ENCODE measurements at regions not wholly inside any gene's neighbourhood (a gene's known extent, or its start where the extent isn't known, plus 50 kb on each side); places are given as distances from the start of the nearest gene placed in this dataset.
"Not testable (repeated sequence)": the region's sequence is repeated elsewhere in the genome, so short reads cannot be mapped to it uniquely, and the experiment has no call there.

DNA sequence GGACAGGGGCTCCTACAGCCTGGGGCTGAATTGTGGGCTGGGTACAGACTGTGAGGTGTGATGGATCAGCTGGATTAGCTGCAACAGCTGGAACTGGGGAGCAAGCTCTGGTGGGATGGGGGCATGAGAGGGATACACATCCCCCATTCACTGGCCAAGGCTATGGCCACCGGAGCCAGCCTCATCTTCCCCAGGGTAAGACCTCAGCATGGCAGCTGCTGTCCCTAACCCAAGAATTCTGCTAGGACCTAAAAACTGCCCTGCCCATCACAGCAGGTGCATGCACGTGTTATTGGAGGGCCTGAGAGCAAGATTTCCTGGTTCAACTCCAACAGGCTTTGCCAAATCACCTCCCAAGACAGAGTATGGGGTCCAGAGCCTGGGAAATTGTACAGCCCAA lies 258.6 kb upstream of the AGTR2 start:
- DNase-seq, result no peak

- DNase-seq, result no peak
These were observed 258.1 kb upstream of the AGTR2 start for GRCh38 chrX:115912372-115912897.

DNA sequence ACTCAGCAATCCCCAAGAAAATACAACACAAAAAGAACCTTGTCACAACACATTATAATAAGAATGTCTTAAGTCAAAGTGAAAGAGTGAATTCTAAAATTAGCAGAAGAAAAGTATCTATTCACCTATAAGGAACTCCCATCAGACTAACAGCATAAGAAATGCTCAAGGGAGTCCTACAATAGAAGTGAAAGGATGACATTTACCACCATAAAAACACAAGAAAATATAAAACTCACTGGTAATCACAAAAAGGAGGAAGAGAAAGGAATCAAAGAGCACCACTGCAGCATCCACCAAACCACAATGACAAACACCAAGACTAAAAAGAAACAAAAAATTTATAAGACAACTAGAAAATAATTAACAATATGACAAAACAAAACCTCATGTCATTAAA lies 257.0 kb upstream of the AGTR2 start:
- no peak for DNase-seq

DNA sequence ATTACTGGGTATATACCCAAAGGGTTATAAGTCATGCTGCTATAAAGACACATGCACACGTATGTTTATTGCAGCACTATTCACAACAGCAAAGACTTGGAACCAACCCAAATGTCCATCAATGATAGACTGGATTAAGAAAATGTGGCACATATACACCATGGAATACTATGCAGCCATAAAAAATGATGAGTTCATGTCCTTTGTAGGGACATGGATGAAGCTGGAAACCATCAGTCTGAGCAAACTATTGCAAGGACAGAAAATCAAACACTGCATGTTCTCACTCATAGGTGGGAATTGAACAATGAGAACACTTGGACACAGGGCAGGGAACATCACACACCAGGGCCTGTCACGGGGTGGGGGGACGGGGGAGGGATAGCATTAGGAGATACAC lies 254.9 kb upstream of the AGTR2 start:
- DNase-seq, result not testable (repeated sequence)

DNA sequence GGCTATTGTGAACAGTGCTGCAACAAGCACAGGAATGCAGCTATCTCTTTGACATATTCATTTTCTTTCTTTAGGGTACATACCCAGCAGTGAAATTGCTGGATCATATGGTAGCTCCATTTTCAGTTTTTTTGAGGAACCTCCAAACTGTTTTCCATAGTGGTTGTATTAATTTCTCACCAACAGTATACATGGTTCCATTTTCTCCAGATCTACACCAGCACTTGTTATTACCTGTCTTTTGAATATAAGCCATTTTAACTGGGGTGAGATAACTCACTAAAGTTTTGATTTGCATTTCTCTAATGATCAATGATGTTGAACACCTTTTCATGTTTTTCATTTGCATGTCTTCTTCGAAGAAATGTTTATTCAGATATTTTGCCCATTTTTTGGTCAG lies 241.1 kb upstream of the AGTR2 start:
- no peak for DNase-seq

GRCh38 chrX:115936008-115936407 lies 234.5 kb upstream of the AGTR2 start:
- DNase-seq, result no peak

- no peak for DNase-seq
These were observed 231.5 kb upstream of the AGTR2 start for GRCh38 chrX:115939070-115939469.

DNA sequence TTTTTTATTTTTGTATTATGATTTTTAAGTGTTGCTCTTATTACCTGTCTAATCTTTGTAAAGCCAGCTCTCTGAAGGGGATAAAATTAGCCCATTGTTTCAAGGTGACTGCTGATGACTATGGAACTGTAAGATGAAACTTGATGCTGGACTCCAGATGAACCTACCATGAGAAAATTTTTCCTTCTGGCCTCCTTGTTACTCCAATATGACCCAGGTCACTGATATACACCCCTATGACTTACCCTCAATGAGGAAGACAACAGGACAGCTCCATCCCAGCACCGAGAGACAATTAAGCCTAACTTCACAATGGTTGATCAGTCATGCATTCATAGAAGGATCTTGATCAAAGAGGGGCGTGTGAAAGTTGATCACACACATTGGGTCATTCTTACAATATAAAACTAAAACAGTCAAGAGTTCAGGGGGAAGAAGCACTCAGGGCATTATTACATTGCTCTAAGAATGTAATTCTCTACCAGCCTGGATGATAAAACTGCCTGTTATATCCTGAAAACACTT lies 230.8 kb upstream of the AGTR2 start:
- no peak for DNase-seq

DNA sequence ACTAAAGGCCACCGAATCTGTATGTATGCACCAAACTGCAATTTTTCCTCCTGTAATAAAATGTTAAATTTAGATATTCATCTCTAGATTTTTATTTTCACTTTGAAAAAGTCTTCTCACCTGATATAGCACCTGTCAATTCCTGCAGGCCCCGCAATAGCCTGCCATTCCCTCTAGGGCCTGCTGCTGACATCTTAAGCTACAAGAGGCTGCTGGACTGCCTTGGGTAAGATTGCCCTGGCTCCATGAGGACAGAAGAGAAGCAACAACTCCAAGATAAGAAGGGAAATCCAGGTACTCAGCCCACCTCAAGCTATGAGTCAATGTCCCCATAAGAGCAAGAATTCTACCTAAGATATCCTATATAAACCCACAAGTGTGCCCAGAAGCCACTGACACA lies 230.2 kb upstream of the AGTR2 start:
- no peak for DNase-seq

DNA sequence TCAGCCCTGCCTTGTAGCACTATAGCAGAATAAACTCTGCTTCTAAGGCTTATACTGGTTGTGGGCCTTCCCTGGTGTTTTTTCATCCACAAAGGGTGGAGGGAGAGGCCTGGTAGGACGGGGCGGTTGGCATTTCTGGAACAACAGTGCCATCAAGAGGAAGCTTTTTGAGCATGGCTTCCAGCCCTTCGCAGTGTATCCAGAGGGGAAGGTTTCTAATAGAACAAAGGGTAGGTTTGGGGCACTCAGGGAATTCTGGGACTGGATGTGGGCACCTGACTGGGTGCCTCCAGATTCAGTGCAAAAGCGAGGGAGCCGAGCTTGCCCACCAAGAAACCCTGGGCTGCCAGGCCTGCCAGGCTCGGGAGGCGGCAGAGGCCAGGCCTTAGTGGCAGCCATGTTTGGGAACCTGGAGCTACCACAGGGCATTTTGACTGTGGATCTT lies 229.6 kb upstream of the AGTR2 start:
- DNase-seq, result peak; percentile 3 to 88 (median 18)

- no peak for DNase-seq
These were observed 229.2 kb upstream of the AGTR2 start for GRCh38 chrX:115941388-115941787.

GRCh38 chrX:115946059-115946458 lies 224.5 kb upstream of the AGTR2 start:
- no peak for DNase-seq

GRCh38 chrX:115948018-115948923 lies 222.3 kb upstream of the AGTR2 start:
- peak in 1 of 3 donors; percentile 9 for DNase-seq

DNA sequence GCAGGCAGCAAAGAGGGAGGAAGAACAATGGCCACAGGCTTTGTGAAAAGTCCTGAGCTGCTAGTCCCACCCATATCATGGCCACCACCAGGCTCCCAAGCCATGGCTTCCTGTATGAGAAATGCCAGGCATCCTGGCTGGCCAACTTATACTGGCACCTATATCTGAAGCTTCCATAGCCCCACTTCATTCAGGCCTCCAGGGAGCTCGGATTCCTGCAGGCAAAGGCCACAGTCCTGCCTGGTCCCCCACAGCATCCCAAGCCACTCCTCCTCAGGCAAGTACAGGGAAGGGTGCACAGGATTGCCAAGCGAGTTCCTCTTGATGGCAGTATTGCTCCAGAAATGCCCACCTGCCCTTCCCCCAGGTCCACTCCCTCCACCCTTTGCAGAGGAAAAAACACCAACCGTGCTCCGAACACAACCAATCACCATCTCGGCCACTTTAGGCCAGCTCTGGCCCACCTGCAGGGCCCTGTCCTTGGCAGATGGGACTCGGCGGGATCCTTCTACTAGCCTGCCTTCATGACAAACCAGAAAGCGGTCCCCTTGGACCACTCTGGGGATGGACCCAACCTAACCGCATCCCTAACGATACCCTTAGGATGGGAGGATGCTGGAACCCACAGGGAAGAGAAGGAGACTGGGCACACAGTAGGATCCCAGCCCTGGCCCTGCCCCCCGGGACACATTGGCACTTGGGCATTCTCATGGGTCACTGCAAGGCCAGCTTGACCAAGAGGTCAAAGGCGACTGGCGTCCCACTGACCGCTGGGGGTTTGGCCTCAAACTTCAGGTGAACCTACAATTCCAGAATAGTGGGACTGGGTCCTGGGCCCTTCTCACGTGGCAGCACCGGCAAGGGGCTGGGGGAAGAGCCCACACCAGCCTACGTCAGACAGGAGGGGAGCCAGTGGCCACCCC lies 220.4 kb upstream of the AGTR2 start:
- peak in 1 of 3 donors; percentile 50 for DNase-seq

DNA sequence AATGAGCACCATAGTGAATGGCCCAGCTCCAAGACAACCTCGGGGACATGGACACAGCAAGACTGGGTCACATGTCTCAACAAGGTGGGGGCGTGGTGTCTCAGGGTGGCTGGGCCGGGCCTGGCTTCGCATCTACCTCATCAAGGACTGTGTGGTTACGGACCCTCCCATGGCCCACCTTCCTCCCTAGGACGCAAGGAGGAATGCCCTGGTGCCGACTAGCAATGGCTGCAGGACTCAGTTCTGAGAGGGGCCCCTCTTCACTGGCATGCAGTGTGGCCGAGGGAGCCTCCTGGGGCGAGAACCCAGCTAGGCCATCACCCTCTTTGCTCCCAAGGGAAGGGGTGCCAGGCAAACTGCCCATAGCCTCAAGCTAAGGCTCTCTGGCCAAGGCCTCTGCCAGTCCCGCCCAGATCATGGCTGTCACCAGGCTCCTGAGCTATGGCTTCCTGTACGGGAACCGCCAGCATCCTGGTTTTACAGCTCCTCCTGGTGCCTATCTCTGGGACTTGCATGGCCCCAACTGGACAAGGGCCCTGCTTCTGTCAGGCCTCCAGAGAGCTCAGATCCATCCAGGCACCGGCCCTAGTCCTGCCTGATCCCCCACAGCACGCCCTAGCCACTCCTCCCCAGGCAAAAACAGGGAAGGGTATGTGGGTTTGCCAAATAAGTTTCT lies 218.0 kb upstream of the AGTR2 start:
- no peak for DNase-seq

- DNase-seq, result no peak
These were observed 212.6 kb upstream of the AGTR2 start for GRCh38 chrX:115957862-115958490.

DNA sequence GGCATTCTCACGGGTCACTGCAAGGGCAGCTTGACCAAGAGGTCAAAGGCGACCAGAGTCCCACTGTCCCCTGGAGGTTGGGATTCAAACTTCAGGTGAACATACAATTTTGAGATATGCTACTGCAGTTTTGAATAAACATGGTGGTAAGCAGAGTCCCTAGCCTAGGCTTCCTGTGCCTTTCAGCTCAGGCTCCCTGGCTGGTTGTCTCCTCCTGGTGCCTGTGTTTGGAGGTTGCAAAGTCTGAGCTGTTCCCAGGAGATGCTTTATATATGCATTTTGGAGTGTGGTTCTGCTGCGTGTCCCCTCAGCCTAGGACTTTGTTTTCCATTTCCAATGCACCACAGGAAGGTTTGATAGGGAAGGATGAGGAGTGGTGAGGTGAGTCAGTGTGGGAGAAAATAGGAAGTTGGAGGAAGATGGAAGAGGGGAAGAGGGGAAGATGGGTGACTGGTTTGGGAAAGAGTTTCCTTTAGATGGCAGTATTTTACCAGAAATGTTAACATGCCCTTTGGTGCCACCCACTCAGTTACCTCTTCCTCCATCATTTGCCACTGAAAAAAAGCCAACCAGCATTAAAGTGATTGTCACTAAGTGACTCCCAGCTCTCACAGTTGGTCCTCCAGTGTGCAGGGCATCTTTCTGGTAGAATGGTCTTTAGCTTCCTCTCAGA lies 211.7 kb upstream of the AGTR2 start:
- no peak for DNase-seq

DNA sequence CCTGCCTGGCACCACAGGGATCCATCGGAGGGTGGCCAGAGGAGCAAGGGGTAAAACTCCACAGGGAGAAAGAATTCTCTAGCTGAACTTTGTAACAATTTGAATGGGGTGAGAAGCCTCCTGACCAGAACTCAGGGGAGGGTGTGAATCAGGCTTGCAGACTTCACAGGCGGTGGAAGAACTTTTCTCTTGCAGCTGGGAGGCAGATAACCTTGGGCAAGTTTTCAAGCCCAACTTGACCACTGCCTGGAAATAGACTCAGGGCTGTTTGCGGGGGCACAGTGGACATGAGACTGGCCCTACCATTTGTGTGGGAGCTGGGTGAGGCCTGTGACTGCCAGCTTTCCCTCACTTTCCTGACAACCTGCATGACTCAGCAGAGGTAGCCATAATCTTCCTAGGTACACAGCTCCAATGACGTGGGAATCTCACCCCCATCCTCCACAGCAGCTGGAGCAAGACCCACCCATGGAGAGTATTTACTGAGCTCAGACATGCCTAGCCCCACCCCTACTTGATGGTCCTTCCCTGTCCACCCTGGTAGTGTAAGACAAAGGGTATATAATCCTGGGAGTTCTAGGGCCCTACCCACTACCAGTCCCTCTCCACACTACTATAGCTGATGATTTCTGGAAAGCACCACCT lies 210.0 kb upstream of the AGTR2 start:
- no peak for DNase-seq

DNA sequence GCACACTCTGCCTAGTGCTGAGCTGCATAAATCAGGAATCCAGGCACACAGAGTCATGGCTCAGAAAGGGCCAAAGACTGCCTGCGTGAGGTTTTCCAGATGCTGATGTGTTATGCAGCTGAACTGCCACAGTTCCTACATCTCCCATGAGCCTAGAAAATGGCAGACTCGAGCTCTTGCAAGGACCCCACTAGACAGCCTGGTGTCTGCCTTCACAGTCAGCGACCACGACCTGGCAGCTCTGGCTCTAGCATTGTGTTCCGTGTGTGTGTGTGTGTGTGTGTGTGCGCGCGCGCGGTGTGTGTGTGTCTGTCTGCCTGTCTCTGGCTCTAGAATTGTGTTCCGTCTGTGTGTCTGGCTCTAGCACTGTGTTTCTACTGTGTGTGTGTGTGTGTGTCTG lies 203.6 kb upstream of the AGTR2 start:
- DNase-seq, result peak in 1 of 3 donors; percentile 11

Data from muscle of back (tissue), 3 donors.